Transverse colon (tissue), 4 donors: ENCODE measurements at regions not wholly inside any gene's neighbourhood (a gene's known extent, or its start where the extent isn't known, plus 50 kb on each side); places are given as distances from the start of the nearest gene placed in this dataset.
"Not testable (repeated sequence)": the region's sequence is repeated elsewhere in the genome, so short reads cannot be mapped to it uniquely, and the experiment has no call there.

Experiments
- EP300 ChIP-seq: sonication (generic); formaldehyde crosslinking; IDR thresholded peaks from one replicate; pipeline ENCODE4 v1.6.1; 2017; ENCODE audit warnings: antibody characterized with exemption, low read depth
- POLR2AphosphoS5 ChIP-seq, 3 donors: sonication (generic); formaldehyde crosslinking; IDR thresholded peaks; one replicate each; pipeline ENCODE4 v1.6.1; 2016; ENCODE audit warnings: antibody characterized with exemption in 3 of 3
- TF ChIP-seq, protein P1 (sequence below), 5 experiments: fragments of 200-600 bp in 3 of 5; fragments of 450-650 bp in 2 of 5; sonication (generic) in 3 of 5; IDR thresholded peaks; 1 replicate in 2 of 5; 2 replicates in 3 of 5; pipeline ENCODE4 v1.5.1; 2016 to 2017; ENCODE audit warnings: antibody characterized with exemption in 5 of 5, inconsistent platforms in 3 of 5, mild to moderate bottlenecking in 2 of 5, moderate library complexity in 1 of 5

DNA sequence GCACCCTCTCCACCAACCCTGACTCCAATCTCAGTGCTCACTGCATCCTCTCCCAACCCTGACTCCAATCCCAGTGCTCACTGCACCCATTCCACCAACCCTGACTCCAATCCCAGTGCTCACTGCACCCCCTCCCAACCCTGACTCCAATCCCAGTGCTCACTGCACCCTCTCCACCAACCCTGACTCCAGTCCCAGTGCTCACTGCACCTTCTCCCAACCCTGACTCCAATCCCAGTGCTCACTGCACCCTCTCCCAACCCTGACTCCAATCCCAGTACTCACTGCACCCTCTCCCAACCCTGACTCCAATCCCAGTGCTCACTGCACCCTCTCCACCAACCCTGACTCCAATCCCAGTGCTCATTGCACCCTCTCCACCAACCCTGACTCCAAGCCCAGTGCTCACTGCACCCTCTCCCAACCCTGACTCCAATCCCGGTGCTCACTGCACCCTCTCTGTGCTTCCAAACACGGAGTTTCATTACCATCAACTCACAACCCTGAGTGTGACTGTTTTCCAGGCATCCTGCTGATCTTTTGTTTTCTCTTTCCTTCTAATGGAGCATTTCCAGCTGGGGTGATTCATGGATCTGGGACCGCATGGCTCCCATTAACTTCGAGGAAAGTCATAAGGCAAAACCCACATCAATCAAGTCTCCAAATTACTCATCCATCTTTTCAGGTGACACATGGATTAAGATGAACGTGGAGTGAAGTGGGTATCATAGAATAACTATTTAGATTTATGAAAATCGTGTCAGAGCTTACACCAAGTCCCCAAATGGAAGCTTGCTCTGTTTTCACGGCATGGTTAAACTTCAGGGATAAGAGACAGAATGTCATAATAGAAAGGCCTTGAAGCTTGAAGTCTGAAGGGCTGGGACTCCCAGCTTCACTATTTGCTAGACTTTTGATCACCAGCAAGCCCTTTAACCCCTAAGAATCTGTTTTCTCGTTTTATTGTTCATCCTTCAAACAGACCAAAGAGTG, 135.3 kb upstream of the ZNF618 start:
- TF ChIP-seq EP300; POLR2AphosphoS5 (IDR thresholded peaks at IDR 0.05): not testable (repeated sequence)
- TF ChIP-seq, protein P1, sequence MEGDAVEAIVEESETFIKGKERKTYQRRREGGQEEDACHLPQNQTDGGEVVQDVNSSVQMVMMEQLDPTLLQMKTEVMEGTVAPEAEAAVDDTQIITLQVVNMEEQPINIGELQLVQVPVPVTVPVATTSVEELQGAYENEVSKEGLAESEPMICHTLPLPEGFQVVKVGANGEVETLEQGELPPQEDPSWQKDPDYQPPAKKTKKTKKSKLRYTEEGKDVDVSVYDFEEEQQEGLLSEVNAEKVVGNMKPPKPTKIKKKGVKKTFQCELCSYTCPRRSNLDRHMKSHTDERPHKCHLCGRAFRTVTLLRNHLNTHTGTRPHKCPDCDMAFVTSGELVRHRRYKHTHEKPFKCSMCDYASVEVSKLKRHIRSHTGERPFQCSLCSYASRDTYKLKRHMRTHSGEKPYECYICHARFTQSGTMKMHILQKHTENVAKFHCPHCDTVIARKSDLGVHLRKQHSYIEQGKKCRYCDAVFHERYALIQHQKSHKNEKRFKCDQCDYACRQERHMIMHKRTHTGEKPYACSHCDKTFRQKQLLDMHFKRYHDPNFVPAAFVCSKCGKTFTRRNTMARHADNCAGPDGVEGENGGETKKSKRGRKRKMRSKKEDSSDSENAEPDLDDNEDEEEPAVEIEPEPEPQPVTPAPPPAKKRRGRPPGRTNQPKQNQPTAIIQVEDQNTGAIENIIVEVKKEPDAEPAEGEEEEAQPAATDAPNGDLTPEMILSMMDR (IDR thresholded peaks at IDR 0.05) = not testable (repeated sequence)
